ENCODE measurements at regions not wholly inside any gene's neighbourhood (a gene's known extent, or its start where the extent isn't known, plus 50 kb on each side); places are given as distances from the start of the nearest gene placed in this dataset.

DNA sequence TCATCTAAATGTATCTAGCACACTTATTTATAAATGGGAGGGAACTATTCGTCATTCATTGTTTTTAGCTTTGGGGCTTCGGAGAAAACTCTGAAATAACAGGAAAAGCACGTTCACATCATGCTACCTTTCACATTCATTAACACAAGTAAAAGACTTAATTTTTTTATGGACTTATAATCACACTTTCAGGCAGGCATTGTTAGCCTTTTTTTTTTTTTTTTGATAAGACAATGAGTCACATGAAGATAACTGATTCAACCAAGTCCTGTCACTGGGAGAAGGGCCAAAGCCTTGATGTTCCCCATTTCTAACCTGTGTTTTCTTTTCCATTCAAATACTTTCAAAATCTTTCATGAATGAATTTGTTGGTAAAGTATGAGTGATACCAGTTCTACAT, 631.3 kb upstream of the CA10 start:
- TF ChIP-seq TFCP2L1 (CRISPR knock-in tag; IDR thresholded peaks at IDR 0.05) = no peak
- no peak for TF ChIP-seq JUN (IDR thresholded peaks at IDR 0.05)
- TF ChIP-seq EHMT2 (IDR thresholded peaks at IDR 0.05; ENCODE audit: low read depth) = no peak
- TF ChIP-seq, protein P1, sequence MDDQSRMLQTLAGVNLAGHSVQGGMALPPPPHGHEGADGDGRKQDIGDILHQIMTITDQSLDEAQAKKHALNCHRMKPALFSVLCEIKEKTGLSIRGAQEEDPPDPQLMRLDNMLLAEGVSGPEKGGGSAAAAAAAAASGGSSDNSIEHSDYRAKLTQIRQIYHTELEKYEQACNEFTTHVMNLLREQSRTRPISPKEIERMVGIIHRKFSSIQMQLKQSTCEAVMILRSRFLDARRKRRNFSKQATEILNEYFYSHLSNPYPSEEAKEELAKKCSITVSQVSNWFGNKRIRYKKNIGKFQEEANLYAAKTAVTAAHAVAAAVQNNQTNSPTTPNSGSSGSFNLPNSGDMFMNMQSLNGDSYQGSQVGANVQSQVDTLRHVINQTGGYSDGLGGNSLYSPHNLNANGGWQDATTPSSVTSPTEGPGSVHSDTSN (IDR thresholded peaks at IDR 0.05) = no peak
- no peak for TF ChIP-seq NR3C1 (IDR thresholded peaks at IDR 0.05)
- TF ChIP-seq ZSCAN20 (CRISPR knock-in tag; IDR thresholded peaks at IDR 0.05) = no peak
- TF ChIP-seq KDM1A (IDR thresholded peaks at IDR 0.05; ENCODE audit: low read depth) = no peak
- no peak for TF ChIP-seq RNF2 (IDR thresholded peaks at IDR 0.05; ENCODE audit: borderline replicate concordance, low read depth)
- TF ChIP-seq, protein P2, sequence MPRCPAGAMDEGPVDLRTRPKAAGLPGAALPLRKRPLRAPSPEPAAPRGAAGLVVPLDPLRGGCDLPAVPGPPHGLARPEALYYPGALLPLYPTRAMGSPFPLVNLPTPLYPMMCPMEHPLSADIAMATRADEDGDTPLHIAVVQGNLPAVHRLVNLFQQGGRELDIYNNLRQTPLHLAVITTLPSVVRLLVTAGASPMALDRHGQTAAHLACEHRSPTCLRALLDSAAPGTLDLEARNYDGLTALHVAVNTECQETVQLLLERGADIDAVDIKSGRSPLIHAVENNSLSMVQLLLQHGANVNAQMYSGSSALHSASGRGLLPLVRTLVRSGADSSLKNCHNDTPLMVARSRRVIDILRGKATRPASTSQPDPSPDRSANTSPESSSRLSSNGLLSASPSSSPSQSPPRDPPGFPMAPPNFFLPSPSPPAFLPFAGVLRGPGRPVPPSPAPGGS (IDR thresholded peaks at IDR 0.05) = no peak
- TF ChIP-seq ZNF302 (CRISPR knock-in tag; IDR thresholded peaks at IDR 0.05) = no peak
- no peak for TF ChIP-seq CEBPB (IDR thresholded peaks at IDR 0.05)
- FAIRE-seq (no peak), DNase-seq (ENCODE audit: low read depth in 1 of 2, low spot score in 1 of 2) (no peak), ATAC-seq (no peak)
- WGBS (ENCODE audit: missing lambda C conversion rate) = under 1% methylated on average over 3 of the region's 3 CpGs
- H3K4me1 ChIP-seq = no peaks in the 10 kb centered on the region
- H3K27ac ChIP-seq = no peak overlapping the region
- ChIA-PET CTCF (no interaction called here), POLR2A (no interaction called here)
- H3K4me3 ChIP-seq = no peak overlapping the region
- no peaks in the 10 kb centered on the region for H3K9me3 ChIP-seq
- no peak overlapping the region for H3K4me2 ChIP-seq

DNA sequence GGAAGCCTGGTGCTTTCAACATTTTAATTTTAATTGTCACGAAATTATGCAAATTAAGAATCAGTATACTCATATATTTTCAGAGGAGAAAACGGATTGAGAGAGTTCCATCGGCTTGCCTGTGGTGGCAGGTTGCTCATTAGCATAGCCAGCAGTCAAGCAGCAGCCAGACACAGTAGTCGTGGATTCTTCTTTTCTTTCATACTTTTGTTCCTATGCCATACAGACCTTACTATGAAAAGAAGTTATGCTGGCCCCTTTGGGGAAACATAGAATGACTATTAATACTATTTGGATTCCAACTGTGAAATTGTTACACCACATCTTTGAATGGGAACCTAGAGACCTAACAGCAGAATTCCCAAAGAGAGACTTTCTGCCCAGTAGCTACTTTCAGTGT, 617.7 kb upstream of the CA10 start:
- under 1% methylated on average over 4 of the region's 4 CpGs for WGBS (ENCODE audit: missing lambda C conversion rate)
- no peak overlapping the region for H3K4me2 ChIP-seq
- ATAC-seq (no peak), FAIRE-seq (no peak), DNase-seq (ENCODE audit: low read depth in 1 of 2, low spot score in 1 of 2) (no peak)
- H3K27ac ChIP-seq = no peak overlapping the region
- H3K4me1 ChIP-seq = no peaks in the 10 kb centered on the region
- CTCF ChIA-PET = no interaction called here
- H3K9me3 ChIP-seq = no peaks in the 10 kb centered on the region
- TF ChIP-seq JUNB (IDR thresholded peaks at IDR 0.05) (no peak), PHF8 (IDR thresholded peaks at IDR 0.05; ENCODE audit: borderline replicate concordance, low read depth) (no peak), TP53 (CRISPR knock-in tag; IDR thresholded peaks at IDR 0.05) (no peak), EHF (CRISPR knock-in tag; IDR thresholded peaks at IDR 0.05) (no peak), RNF2 (IDR thresholded peaks at IDR 0.05; ENCODE audit: borderline replicate concordance, low read depth) (no peak), HOXB13 (CRISPR knock-in tag; IDR thresholded peaks at IDR 0.05; ENCODE audit: low read depth) (no peak), JUN (IDR thresholded peaks at IDR 0.05) (no peak), HOXB5 (CRISPR knock-in tag; IDR thresholded peaks at IDR 0.05) (no peak), HOXA7 (CRISPR knock-in tag; IDR thresholded peaks at IDR 0.05) (no peak), SMC3 (IDR thresholded peaks at IDR 0.05) (no peak)
- TF ChIP-seq, protein P3, sequence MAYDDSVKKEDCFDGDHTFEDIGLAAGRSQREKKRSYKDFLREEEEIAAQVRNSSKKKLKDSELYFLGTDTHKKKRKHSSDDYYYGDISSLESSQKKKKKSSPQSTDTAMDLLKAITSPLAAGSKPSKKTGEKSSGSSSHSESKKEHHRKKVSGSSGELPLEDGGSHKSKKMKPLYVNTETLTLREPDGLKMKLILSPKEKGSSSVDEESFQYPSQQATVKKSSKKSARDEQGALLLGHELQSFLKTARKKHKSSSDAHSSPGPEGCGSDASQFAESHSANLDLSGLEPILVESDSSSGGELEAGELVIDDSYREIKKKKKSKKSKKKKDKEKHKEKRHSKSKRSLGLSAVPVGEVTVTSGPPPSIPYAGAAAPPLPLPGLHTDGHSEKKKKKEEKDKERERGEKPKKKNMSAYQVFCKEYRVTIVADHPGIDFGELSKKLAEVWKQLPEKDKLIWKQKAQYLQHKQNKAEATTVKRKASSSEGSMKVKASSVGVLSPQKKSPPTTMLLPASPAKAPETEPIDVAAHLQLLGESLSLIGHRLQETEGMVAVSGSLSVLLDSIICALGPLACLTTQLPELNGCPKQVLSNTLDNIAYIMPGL (CRISPR knock-in tag; IDR thresholded peaks at IDR 0.05; ENCODE audit: borderline replicate concordance) = no peak
- TF ChIP-seq, protein P4, sequence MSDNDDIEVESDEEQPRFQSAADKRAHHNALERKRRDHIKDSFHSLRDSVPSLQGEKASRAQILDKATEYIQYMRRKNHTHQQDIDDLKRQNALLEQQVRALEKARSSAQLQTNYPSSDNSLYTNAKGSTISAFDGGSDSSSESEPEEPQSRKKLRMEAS (IDR thresholded peaks at IDR 0.05) = no peak
- TF ChIP-seq, protein P5, sequence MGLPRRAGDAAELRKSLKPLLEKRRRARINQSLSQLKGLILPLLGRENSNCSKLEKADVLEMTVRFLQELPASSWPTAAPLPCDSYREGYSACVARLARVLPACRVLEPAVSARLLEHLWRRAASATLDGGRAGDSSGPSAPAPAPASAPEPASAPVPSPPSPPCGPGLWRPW (IDR thresholded peaks at IDR 0.05) = no peak
- TF ChIP-seq, protein P6, sequence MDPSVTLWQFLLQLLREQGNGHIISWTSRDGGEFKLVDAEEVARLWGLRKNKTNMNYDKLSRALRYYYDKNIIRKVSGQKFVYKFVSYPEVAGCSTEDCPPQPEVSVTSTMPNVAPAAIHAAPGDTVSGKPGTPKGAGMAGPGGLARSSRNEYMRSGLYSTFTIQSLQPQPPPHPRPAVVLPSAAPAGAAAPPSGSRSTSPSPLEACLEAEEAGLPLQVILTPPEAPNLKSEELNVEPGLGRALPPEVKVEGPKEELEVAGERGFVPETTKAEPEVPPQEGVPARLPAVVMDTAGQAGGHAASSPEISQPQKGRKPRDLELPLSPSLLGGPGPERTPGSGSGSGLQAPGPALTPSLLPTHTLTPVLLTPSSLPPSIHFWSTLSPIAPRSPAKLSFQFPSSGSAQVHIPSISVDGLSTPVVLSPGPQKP (IDR thresholded peaks at IDR 0.05; ENCODE audit: low read depth, low read length) = no peak
- TF ChIP-seq, protein P7, sequence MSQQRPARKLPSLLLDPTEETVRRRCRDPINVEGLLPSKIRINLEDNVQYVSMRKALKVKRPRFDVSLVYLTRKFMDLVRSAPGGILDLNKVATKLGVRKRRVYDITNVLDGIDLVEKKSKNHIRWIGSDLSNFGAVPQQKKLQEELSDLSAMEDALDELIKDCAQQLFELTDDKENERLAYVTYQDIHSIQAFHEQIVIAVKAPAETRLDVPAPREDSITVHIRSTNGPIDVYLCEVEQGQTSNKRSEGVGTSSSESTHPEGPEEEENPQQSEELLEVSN (IDR thresholded peaks at IDR 0.05; ENCODE audit: borderline replicate concordance, low read depth) = no peak
- POLR2A ChIA-PET = no interaction called here
- H3K4me3 ChIP-seq = no peak overlapping the region

Data from A549 (cell line).